HepG2 (cell line): ENCODE measurements at regions not wholly inside any gene's neighbourhood (a gene's known extent, or its start where the extent isn't known, plus 50 kb on each side); places are given as distances from the start of the nearest gene placed in this dataset.

Experiments used
- CHCHD3 ChIP-seq: sonication (generic); formaldehyde crosslinking; IDR thresholded peaks from 2 replicates; pipeline ENCODE4 v1.8.0; 2022; ENCODE audit warnings: mild to moderate bottlenecking, missing genetic modification reagents, moderate library complexity
- CSRNP2 ChIP-seq: sonication (generic); formaldehyde crosslinking; conservative IDR thresholded peaks from 2 replicates; pipeline ENCODE4 v1.8.0; 2022; ENCODE audit warnings: low read depth, missing genetic modification reagents
- DNMT1 ChIP-seq: sonication (generic); formaldehyde crosslinking; IDR thresholded peaks from 2 replicates; pipeline ENCODE4 v1.5.1; 2020; ENCODE audit warnings: mild to moderate bottlenecking, missing genetic modification reagents
- DNMT3B ChIP-seq: conservative IDR thresholded peaks from 2 replicates; pipeline ENCODE4 v1.6.1; 2016; ENCODE audit warnings: missing biosample characterization, control low read depth
- FOSL2 ChIP-seq: sonication (generic); formaldehyde crosslinking; IDR thresholded peaks from 2 replicates; pipeline ENCODE4 v1.4.0; 2020; ENCODE audit warnings: missing genetic modification reagents
- GZF1 ChIP-seq: sonication (generic); formaldehyde crosslinking; IDR thresholded peaks from 2 replicates; pipeline ENCODE4 v1.5.1; 2020; ENCODE audit warnings: mild to moderate bottlenecking, missing genetic modification reagents
- HNRNPLL ChIP-seq: fragments of 200-400 bp; formaldehyde crosslinking; IDR thresholded peaks from 2 replicates; pipeline ENCODE4 v1.6.1; 2017; ENCODE audit warnings: mild to moderate bottlenecking, low read depth, low read length; ENCODE audit not compliant: poor library complexity, severe bottlenecking
- MAFF ChIP-seq: IDR thresholded peaks from 2 replicates; pipeline ENCODE4 v1.6.1; 2011; ENCODE audit warnings: low read depth, low read length, improper control_type of control experiment
- MEF2D ChIP-seq: sonication (generic); formaldehyde crosslinking; IDR thresholded peaks from 2 replicates; pipeline ENCODE4 v1.5.1; 2020; ENCODE audit warnings: mild to moderate bottlenecking, missing genetic modification reagents
- MIER3 ChIP-seq: IDR thresholded peaks from 2 replicates; pipeline ENCODE4 v1.6.1; 2016; ENCODE audit warnings: missing compliant biosample characterization, borderline replicate concordance
- MTA1 ChIP-seq: sonication (generic); formaldehyde crosslinking; IDR thresholded peaks from 2 replicates; pipeline ENCODE4 v1.4.0; 2020; ENCODE audit warnings: missing genetic modification reagents, mild to moderate bottlenecking, borderline replicate concordance
- NCOA1 ChIP-seq: sonication (generic); formaldehyde crosslinking; IDR thresholded peaks from 2 replicates; pipeline ENCODE4 v1.9.0; 2021; ENCODE audit warnings: missing genetic modification reagents
- PRMT3 ChIP-seq: sonication (generic); formaldehyde crosslinking; IDR thresholded peaks from 2 replicates; pipeline ENCODE4 v1.8.1; 2022; ENCODE audit warnings: low read depth, mild to moderate bottlenecking, moderate library complexity, missing genetic modification reagents, borderline replicate concordance
- RAD51 ChIP-seq: fragments of 450-650 bp; IDR thresholded peaks from 2 replicates; pipeline ENCODE4 v1.6.1; 2016; ENCODE audit warnings: borderline replicate concordance
- RNF219 ChIP-seq: sonication (generic); formaldehyde crosslinking; IDR thresholded peaks from 2 replicates; pipeline ENCODE4 v1.5.0; 2020; ENCODE audit warnings: mild to moderate bottlenecking, missing genetic modification reagents
- SALL1 ChIP-seq: sonication (generic); formaldehyde crosslinking; IDR thresholded peaks from 2 replicates; pipeline ENCODE4 v1.8.0; 2022; ENCODE audit warnings: mild to moderate bottlenecking, missing genetic modification reagents
- SMAD3 ChIP-seq: sonication (generic); formaldehyde crosslinking; IDR thresholded peaks from 2 replicates; pipeline ENCODE4 v1.4.0; 2020; ENCODE audit warnings: missing genetic modification reagents
- SMAD9 ChIP-seq: sonication (generic); formaldehyde crosslinking; IDR thresholded peaks from 2 replicates; pipeline ENCODE4 v1.5.1; 2020; ENCODE audit warnings: mild to moderate bottlenecking, missing genetic modification reagents
- SP2 ChIP-seq: sonication (generic); formaldehyde crosslinking; IDR thresholded peaks from 2 replicates; pipeline ENCODE4 v1.5.1; 2020; ENCODE audit warnings: mild to moderate bottlenecking, missing genetic modification reagents
- TCF7 ChIP-seq: sonication (generic); IDR thresholded peaks from 2 replicates; pipeline ENCODE4 v1.6.1; 2016; ENCODE audit warnings: antibody characterized with exemption, low read depth
- ZFP1 ChIP-seq: IDR thresholded peaks from 2 replicates; pipeline ENCODE4 v1.6.1; 2016
- ZMAT5 ChIP-seq: sonication (generic); formaldehyde crosslinking; IDR thresholded peaks from 2 replicates; pipeline ENCODE4 v1.5.0; 2020; ENCODE audit warnings: mild to moderate bottlenecking, low read depth, missing genetic modification reagents, borderline replicate concordance
- ZMYM2 ChIP-seq: sonication (generic); formaldehyde crosslinking; IDR thresholded peaks from 2 replicates; pipeline ENCODE4 v1.8.0; 2022; ENCODE audit warnings: mild to moderate bottlenecking, missing genetic modification reagents
- ZMYM3 ChIP-seq: sonication (generic); formaldehyde crosslinking; IDR thresholded peaks from 2 replicates; pipeline ENCODE4 v1.5.1; 2020; ENCODE audit warnings: mild to moderate bottlenecking, missing genetic modification reagents
- ZNF180 ChIP-seq: sonication (generic); formaldehyde crosslinking; IDR thresholded peaks from 2 replicates; pipeline ENCODE4 v1.4.0; 2020; ENCODE audit warnings: low read depth, missing genetic modification reagents, borderline replicate concordance
- ZNF367 ChIP-seq: sonication (generic); formaldehyde crosslinking; IDR thresholded peaks from 2 replicates; pipeline ENCODE4 v1.4.0; 2020; ENCODE audit warnings: missing genetic modification reagents, borderline replicate concordance
- ZNF383 ChIP-seq: sonication (generic); formaldehyde crosslinking; IDR thresholded peaks from 2 replicates; pipeline ENCODE4 v1.4.0; 2020; ENCODE audit warnings: missing genetic modification reagents, mild to moderate bottlenecking, borderline replicate concordance
- ZNF556 ChIP-seq: sonication (generic); formaldehyde crosslinking; IDR thresholded peaks from 2 replicates; pipeline ENCODE4 v1.4.0; 2020; ENCODE audit warnings: mild to moderate bottlenecking, missing genetic modification reagents, borderline replicate concordance
- ZSCAN31 ChIP-seq: sonication (generic); formaldehyde crosslinking; IDR thresholded peaks from 2 replicates; pipeline ENCODE4 v1.5.0; 2020; ENCODE audit warnings: low read depth, mild to moderate bottlenecking, missing genetic modification reagents

- TF ChIP-seq CHCHD3 (CRISPR knock-in tag) (no peak), ZNF383 (CRISPR knock-in tag) (no peak), RAD51 (no peak), MEF2D (CRISPR knock-in tag) (0 out of 2 replicates have a peak, but pooled peaks have one; percentile 43), ZNF556 (CRISPR knock-in tag) (no peak), ZFP1 (CRISPR knock-in tag) (no peak), GZF1 (CRISPR knock-in tag) (no peak), ZSCAN31 (CRISPR knock-in tag) (0 out of 2 replicates have a peak, but pooled peaks have one; percentile 31), TCF7 (no peak), ZNF180 (CRISPR knock-in tag) (no peak), SMAD3 (CRISPR knock-in tag) (peak; percentile 52; the same call in 1 of the 2 replicates), RNF219 (CRISPR knock-in tag) (no peak), ZMYM3 (CRISPR knock-in tag) (no peak), MTA1 (CRISPR knock-in tag) (no peak), MAFF (no peak), NCOA1 (no peak), DNMT1 (CRISPR knock-in tag) (no peak), ZMAT5 (CRISPR knock-in tag) (no peak), ZNF367 (CRISPR knock-in tag) (no peak), CSRNP2 (no peak), MIER3 (no peak), HNRNPLL (no peak), SALL1 (0 out of 2 replicates have a peak, but pooled peaks have one; percentile 47), SP2 (no peak), SMAD9 (CRISPR knock-in tag) (no peak), PRMT3 (no peak), ZMYM2 (no peak), DNMT3B (CRISPR knock-in tag) (no peak), FOSL2 (peak; percentile 31)
Measured at GRCh38 chr12:98397323-98398105, 117.9 kb upstream of the TMPO start (continued).
